GM12892 (cell line): ENCODE measurements at regions not wholly inside any gene's neighbourhood (a gene's known extent, or its start where the extent isn't known, plus 50 kb on each side); places are given as distances from the start of the nearest gene placed in this dataset.

ENCODE experiments used
- POLR2A ChIP-seq: IDR thresholded peaks from 2 replicates; pipeline ENCODE4 v1.6.1; 2011; ENCODE audit warnings: low read depth, low read length, control low read depth
- POLR2AphosphoS5 ChIP-seq: IDR thresholded peaks from 2 replicates; pipeline ENCODE4 v1.6.1; 2011; ENCODE audit warnings: low read depth, low read length, control low read depth
- TAF1 ChIP-seq: IDR thresholded peaks from 2 replicates; pipeline ENCODE4 v1.6.1; 2011; ENCODE audit warnings: low read depth, mild to moderate bottlenecking, control low read depth, low read length, borderline replicate concordance

- TF ChIP-seq POLR2A, result no peak
- TF ChIP-seq TAF1, result no peak
- no peak for TF ChIP-seq POLR2AphosphoS5
Measured at GRCh38 chr7:81420526-81421226, 349.2 kb downstream of the HGF start.
